GM19043 (cell line): ENCODE measurements at regions not wholly inside any gene's neighbourhood (a gene's known extent, or its start where the extent isn't known, plus 50 kb on each side); places are given as distances from the start of the nearest gene placed in this dataset.

ENCODE experiments used
- ATAC-seq: cut with Tn5 transposase; IDR thresholded peaks from one replicate; pipeline ENCODE4 v1.9.1; 2021; ENCODE audit warnings: low read depth; ENCODE audit not compliant: unreplicated experiment

GRCh38 chr10:4333459-4333894 lies 492.5 kb upstream of the AKR1E2 start:
- no peak for ATAC-seq

GRCh38 chr10:4332764-4333458 lies 493.1 kb upstream of the AKR1E2 start:
- ATAC-seq = no peak

DNA sequence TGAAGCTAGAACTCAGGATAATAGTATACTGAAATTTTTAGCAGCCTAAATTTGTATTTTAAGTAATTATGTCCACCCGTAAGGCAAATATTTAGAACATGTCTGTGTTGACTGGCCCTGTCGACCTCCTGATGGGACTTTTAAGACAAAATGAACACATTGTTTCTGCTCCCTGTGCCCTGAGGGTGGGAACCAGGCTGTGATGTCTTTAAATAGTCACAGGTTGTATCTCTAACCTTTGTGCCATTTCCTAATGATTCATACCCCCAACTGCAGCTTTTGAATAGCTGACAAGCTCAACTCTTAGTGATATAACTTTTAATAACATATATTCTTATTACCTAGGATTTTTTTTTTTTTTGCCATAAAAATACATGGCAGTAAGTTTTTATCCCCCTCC lies 494.9 kb upstream of the AKR1E2 start:
- ATAC-seq = no peak

- no peak for ATAC-seq
Measured at GRCh38 chr10:4330636-4331035, 495.4 kb upstream of the AKR1E2 start.

DNA sequence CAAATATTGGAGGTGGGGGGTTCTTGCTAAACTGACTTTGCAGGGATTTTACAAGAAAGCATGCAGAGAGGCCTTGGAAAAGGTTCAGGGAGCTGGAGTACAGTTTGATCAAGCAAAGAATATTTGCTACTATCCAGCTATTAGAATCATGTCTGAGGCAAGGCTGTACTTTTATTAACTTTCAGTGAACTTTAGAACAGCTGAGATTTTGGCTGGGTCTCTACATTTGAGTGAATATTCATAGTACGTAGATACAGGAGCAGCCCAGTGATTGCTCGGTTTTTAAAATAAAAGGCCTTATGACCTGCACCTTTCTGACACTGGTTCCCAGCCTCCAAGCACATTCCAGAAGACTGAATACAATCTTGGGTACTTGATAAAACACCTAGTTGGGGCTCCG lies 496.8 kb upstream of the AKR1E2 start:
- ATAC-seq = no peak

GRCh38 chr10:4326647-4327046 lies 499.4 kb upstream of the AKR1E2 start:
- no peak for ATAC-seq

- ATAC-seq = no peak
Measured at GRCh38 chr10:4319870-4320367, 506.1 kb upstream of the AKR1E2 start.

DNA sequence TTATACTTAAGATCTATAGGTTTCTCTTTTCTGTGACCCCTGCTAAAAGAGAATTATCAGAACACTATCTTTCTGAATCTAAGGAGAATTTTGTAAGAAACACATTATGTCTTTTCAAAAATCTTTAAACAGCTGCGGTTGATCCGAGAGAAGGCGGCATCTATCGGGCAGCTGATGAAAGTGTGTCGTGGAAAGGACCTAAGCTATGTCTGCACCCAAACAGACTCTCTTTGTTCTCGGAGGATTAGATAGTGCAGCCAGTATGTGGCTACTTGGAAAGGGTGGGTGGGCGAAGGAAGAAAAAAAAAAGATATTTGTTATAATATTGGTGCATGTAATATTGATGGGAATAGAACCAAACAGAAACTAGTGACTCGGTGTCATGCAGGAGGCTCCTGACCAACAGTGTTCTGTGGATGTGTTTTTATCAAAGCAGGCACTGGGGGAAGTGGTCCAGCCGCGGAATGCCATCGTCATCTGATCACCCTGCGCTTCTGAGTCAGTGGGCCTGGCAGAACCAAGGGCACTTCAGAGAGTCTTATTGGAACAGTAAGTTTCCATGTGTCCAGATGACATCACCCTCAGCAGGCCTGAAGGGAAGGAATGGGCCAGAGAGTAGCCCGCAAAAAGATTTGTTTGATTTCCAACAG lies 509.7 kb upstream of the AKR1E2 start:
- no peak for ATAC-seq

DNA sequence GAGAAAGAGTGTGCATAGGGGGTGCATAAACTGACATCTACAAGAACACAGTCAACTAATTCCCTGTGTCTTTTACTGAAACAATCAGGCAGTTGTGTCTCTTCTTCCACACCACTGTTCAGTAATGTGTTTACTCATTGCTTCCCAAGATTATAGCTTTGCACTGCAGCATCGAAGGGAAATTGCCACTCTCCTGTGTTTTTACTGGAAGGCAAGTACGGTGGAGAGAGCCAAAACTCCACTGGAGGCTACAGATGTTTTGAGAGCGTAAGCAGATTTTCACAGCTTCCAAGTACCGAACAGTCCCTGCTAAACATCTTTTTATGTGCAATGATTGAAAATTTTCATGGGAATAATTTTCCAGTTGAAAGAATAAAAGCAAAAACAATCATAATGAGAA lies 510.5 kb upstream of the AKR1E2 start:
- ATAC-seq = no peak

GRCh38 chr10:4313051-4313450 lies 513.0 kb upstream of the AKR1E2 start:
- ATAC-seq = no peak

DNA sequence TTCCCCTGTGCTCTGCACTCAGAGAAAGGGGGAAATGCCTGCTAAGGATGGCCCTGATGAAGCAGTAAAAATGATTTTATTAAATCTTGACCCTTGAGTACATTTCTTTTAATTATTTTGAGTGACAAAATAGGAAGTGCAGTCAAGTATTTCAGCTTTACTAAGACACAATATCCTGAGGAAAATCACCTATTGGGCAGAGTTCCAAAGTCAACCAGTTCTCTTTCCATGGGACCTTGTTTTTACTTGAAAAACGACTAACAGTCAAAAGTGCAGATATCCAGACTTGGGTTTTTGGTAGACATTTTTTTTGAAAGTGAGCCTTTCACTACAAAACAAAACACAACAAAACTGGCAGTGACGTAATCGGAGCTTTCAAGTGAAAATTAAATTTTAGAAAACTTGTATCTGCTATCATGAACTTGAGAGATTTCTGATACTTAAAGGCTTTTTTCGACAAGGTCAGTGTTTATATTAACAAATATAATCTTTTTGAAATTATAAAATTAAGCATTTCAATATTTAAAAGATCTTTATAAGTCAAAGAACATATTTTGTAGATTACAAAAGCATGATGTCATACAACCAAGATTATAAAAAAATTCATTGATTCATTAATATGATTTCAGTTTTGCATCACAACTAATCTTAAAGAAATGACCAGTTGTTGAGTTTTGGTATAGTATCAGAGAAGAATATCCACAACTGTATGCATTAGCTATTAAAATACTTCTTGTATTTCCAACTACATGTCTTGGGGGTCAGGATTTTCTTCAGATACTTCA lies 513.8 kb upstream of the AKR1E2 start:
- no peak for ATAC-seq

DNA sequence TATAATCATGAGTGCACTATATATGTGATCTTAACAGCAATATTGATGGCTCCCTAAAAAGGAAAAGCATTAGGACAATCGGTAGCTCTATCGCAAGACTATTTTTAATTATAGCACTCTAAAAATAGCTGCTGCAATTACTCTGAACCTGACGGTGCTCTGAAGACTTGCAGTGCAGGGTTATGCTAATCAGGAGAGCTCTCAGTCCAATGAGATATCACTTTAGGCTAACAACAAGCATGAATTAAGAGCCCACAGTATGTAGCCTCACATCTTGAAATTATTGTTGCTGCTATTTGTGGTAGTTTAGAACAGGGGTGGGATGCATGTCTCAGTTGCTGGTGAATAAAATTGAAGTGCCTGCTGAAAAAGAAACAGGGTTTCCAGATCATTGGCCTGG lies 515.8 kb upstream of the AKR1E2 start:
- no peak for ATAC-seq

- no peak for ATAC-seq
Measured at GRCh38 chr10:4307910-4308309, 518.1 kb upstream of the AKR1E2 start.

GRCh38 chr10:4306871-4307270 lies 519.1 kb upstream of the AKR1E2 start:
- no peak for ATAC-seq

DNA sequence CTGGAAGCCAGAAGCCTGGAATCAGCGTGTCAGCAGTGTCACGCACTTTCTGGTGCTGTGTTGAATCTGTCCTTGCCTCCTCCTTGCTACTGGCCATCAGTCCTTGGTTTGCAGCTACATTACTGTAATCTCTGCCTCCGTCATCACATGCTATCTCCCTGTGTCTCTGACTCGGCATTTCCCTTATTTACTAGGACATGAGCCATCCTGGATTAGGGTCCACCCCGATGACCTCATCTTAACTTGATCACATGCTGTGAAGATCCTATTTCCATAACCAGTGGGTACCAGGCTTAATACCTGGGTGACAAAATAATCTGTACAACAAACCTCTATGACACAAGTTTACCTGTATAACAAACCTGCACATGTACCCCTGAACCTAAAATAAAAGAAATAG lies 518.0 kb upstream of the KLF6 start:
- ATAC-seq = no peak

GRCh38 chr10:4301291-4302045 lies 516.5 kb upstream of the KLF6 start:
- ATAC-seq = no peak

DNA sequence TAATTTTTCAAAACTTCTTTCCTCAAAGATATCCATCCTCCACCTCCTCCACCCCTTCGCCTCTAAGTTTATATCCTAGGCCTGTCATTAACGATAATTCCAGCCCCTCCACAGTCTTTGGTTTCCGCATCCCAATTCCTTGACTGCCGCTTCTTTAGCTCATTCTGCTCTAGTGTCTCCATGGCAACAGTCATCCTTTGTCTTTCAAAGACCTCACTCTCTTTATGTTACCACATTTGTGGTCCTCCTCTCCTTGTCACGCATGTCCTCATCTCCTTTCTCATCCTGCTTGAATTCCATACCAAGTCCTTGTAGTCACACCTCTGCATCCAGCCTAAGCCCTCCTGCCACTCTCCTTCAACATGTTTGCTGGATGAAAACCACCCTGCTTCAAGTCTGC lies 511.2 kb upstream of the KLF6 start:
- ATAC-seq = no peak

- ATAC-seq = no peak
Measured at GRCh38 chr10:4294996-4295792, 510.2 kb upstream of the KLF6 start.

DNA sequence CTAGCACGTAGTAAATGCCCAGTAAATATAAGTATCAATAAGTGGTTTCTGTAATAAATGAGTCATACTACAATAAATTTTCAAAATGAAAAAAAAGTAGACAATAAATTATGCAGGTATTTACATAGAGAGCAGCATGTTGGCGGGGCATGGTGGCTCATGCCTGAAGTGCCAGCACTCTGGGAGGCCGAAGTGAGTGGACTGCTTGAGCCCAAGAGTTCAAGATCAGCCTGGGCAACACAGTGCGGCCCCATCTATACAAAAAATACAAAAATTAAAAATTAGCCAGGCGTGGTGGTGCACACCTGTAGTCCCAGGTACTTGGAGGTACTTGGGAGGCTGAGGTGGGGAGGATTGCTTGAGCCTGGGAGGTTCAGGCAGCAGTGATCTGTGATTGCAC lies 509.3 kb upstream of the KLF6 start:
- ATAC-seq = no peak

GRCh38 chr10:4291990-4292389 lies 507.0 kb upstream of the KLF6 start:
- no peak for ATAC-seq
